Activated CD8-positive, alpha-beta T cell treated with anti-CD3 and anti-CD28 coated beads for 36 hours (primary cell): ENCODE measurements at regions not wholly inside any gene's neighbourhood (a gene's known extent, or its start where the extent isn't known, plus 50 kb on each side); places are given as distances from the start of the nearest gene placed in this dataset.

Experiments
- ATAC-seq: fragments of 200-7000 bp; cut with Tn5 transposase; one replicate; pipeline ENCODE4 v1.10.0; 2021; ENCODE audit warnings: mild to moderate bottlenecking, moderate library complexity
- CTCF ChIA-PET: fragments of 350-600 bp; sonication (Branson Sonifier 250); formaldehyde crosslinking; loops from one replicate; lab custom pipeline; 2021; ENCODE audit warnings: antibody characterized with exemption; lab: Charles Lee
- POLR2A ChIA-PET: fragments of 350-600 bp; sonication (Branson Sonifier 250); formaldehyde crosslinking; loops from one replicate; lab custom pipeline; 2021; ENCODE audit warnings: antibody characterized with exemption; lab: Charles Lee
- DNase-seq: peaks from one replicate; pipeline ENCODE4 v3.0.0-alpha.2; 2020
- H3K27ac Mint-ChIP-seq: one replicate; pipeline ENCODE4 v1.8.0; 2021; ENCODE audit warnings: mild to moderate bottlenecking, mixed read lengths
- H3K27me3 Mint-ChIP-seq: one replicate; pipeline ENCODE4 v1.8.0; 2021; ENCODE audit warnings: mixed read lengths
- H3K36me3 Mint-ChIP-seq: one replicate; pipeline ENCODE4 v1.8.0; 2021; ENCODE audit warnings: low read depth, mixed read lengths
- H3K4me1 Mint-ChIP-seq: one replicate; pipeline ENCODE4 v1.8.0; 2021; ENCODE audit warnings: low read depth, mixed read lengths
- H3K4me3 Mint-ChIP-seq: one replicate; pipeline ENCODE4 v1.8.0; 2021; ENCODE audit warnings: mild to moderate bottlenecking, moderate library complexity, mixed read lengths
- H3K9me3 Mint-ChIP-seq: one replicate; pipeline ENCODE4 v1.8.0; 2021; ENCODE audit warnings: mixed read lengths
- intact Hi-C: fragments of 100-400 bp; cut with micrococcal nuclease; formaldehyde crosslinking; loops from one replicate; pipeline ENCODE4 v1.10.0; 2022
- TF ChIP-seq, protein P1 (sequence below): fragments of 200-600 bp; IDR thresholded peaks from one replicate; pipeline ENCODE4 v1.8.0; 2022; ENCODE audit warnings: antibody characterized with exemption, mild to moderate bottlenecking

DNA sequence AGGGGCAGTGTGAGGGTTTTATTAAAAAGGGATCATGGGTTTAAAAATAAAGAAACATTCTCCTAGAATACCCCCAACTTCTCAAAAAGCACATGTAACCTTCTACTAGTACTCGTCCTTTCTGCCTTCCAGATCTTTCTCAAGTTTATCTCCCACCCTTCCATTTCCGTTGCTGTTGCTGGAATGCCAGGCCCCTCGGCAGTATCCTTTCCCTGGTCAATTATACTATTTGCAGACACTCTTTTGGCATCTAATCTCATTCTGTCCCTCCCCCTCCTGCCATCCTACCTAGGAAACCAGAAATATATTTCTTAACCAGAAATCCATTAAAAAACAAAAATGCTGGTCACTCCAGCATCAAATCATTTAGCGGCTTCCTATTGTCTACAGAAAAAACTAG is 198.2 kb upstream of the ATP2B1 start:
- TF ChIP-seq, protein P1, sequence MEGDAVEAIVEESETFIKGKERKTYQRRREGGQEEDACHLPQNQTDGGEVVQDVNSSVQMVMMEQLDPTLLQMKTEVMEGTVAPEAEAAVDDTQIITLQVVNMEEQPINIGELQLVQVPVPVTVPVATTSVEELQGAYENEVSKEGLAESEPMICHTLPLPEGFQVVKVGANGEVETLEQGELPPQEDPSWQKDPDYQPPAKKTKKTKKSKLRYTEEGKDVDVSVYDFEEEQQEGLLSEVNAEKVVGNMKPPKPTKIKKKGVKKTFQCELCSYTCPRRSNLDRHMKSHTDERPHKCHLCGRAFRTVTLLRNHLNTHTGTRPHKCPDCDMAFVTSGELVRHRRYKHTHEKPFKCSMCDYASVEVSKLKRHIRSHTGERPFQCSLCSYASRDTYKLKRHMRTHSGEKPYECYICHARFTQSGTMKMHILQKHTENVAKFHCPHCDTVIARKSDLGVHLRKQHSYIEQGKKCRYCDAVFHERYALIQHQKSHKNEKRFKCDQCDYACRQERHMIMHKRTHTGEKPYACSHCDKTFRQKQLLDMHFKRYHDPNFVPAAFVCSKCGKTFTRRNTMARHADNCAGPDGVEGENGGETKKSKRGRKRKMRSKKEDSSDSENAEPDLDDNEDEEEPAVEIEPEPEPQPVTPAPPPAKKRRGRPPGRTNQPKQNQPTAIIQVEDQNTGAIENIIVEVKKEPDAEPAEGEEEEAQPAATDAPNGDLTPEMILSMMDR = no peak
- Mint-ChIP-seq H3K4me3 (no peak overlapping the region), H3K27ac (no peak overlapping the region), H3K36me3 (no peaks in the 10 kb centered on the region), H3K4me1 (no peaks in the 10 kb centered on the region), H3K27me3 (no peaks in the 10 kb centered on the region), H3K9me3 (peaks cover 2% of the 10 kb centered on the region)
- ChIA-PET POLR2A (no interaction called here), CTCF (no interaction called here)
- DNase-seq (no peak), ATAC-seq (no peak)
- intact Hi-C loops = no loop called here

DNA sequence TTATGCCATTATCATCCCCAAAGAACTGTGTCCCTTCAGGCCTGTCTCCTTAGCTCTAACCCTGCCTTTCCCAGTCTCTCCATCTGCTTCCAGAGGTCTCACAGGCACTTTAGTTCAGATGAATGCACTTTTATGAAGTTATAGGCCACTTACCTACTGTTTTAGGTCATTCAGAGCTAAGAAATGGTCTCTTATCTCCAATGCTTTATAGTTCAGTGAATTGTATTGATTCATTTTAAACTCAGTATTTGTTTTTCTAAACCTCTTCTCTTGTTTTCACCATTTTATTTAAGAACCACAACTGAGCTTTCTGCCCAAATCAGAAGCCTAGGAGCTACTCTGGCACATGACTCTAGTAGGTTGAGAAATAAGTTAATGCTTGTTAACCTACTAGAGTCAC is 197.5 kb upstream of the ATP2B1 start:
- intact Hi-C loops = no loop called here
- Mint-ChIP-seq H3K4me1 (no peaks in the 10 kb centered on the region), H3K27ac (no peak overlapping the region), H3K27me3 (no peaks in the 10 kb centered on the region), H3K4me3 (no peak overlapping the region), H3K36me3 (no peaks in the 10 kb centered on the region), H3K9me3 (no peaks in the 10 kb centered on the region)
- POLR2A ChIA-PET = no interaction called here
- TF ChIP-seq, protein P1 = no peak
- DNase-seq = no peak
- CTCF ChIA-PET = no interaction called here
- no peak for ATAC-seq

DNA sequence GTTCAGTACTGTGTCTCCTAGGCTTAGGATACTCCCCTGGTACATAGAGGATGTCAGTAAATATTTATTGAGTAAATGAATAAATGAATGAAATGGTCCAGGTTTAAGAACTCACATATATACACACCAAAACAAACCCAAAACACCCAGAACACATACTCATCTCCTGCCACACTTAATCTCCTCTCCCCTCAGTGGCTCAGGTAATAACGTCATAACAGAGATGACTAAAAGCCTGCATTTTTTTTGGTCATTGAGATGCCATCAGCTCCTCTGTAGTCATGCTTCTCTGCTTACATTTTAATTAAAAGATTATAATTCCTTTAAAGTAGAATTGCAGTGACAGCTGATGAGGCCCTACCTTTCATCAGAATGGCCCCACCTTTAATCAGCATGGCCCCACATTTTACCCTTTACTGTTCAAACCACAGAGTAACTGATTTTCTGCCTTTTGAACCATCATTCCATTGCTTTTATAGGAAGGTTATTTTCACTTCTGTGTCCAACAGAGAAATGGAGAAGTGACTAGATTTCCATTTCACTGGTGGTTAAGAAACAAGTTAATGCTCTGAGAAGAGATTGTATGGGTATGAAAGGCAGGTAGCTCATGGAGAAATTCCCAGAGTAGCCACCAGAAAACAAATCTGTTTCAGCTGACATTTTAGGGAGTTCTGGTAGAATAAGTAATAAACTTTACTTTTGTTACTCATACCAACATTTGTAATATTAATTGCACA is 193.4 kb upstream of the ATP2B1 start:
- Mint-ChIP-seq H3K4me3 (no peak overlapping the region), H3K9me3 (no peaks in the 10 kb centered on the region), H3K4me1 (no peaks in the 10 kb centered on the region), H3K27ac (no peak overlapping the region), H3K36me3 (no peaks in the 10 kb centered on the region), H3K27me3 (no peaks in the 10 kb centered on the region)
- TF ChIP-seq, protein P1 = no peak
- intact Hi-C loops = no loop called here
- POLR2A ChIA-PET = no interaction called here
- ATAC-seq (no peak), DNase-seq (no peak)
- CTCF ChIA-PET = no interaction called here

DNA sequence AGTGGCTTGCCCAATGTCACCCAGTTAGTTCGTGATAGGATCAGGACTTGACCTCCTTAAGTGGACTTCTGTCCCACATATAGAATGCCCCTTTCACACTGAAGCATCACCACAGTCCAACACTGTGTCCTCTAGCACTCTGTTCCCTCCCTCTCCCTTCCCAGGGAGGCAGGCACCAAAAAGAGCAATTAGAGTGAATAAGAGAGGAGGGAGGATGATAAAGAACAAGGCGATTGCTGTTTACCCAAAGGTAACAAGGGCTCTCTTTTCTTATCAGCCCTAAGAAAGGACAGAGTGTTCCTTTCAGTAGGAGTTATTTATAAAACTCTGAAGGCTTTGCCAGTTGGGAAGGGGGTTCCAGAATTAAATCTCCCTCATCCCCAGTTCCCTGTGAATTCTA is 192.7 kb upstream of the ATP2B1 start:
- H3K4me3 Mint-ChIP-seq = no peak overlapping the region
- no peaks in the 10 kb centered on the region for H3K9me3 Mint-ChIP-seq
- no peaks in the 10 kb centered on the region for H3K27me3 Mint-ChIP-seq
- no peaks in the 10 kb centered on the region for H3K4me1 Mint-ChIP-seq
- POLR2A ChIA-PET = no interaction called here
- intact Hi-C loops = no loop called here
- CTCF ChIA-PET = no interaction called here
- DNase-seq (no peak), ATAC-seq (no peak)
- TF ChIP-seq, protein P1 = no peak
- H3K36me3 Mint-ChIP-seq = no peaks in the 10 kb centered on the region
- H3K27ac Mint-ChIP-seq = no peak overlapping the region

DNA sequence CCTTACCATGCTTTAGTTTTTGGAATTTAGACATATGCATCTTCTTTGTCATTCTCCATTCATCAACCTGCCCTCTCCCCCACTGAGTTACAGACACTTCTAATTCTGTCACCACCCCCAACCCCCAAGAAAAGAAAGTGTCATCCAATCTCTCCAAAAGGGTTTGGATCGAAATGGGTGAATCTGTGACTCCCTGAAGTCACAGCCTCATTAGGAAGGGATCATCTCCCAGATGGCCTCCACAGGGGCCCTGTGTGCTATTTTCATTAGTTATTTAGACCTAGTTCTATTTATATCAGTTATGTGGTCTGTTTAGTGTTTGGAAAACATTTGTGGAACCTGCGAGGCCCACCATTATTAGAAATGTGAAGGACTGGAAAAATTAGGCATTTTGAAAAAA is 191.0 kb upstream of the ATP2B1 start:
- POLR2A ChIA-PET = no interaction called here
- no peaks in the 10 kb centered on the region for H3K9me3 Mint-ChIP-seq

More for the DNA sequence above, 191.0 kb upstream of the ATP2B1 start:
- no peak overlapping the region for H3K27ac Mint-ChIP-seq
- H3K36me3 Mint-ChIP-seq = no peaks in the 10 kb centered on the region
- H3K4me1 Mint-ChIP-seq = peaks cover 1% of the 10 kb centered on the region
- DNase-seq (no peak), ATAC-seq (no peak)
- CTCF ChIA-PET = no interaction called here
- TF ChIP-seq, protein P1 = no peak
- no peaks in the 10 kb centered on the region for H3K27me3 Mint-ChIP-seq
- intact Hi-C loops = no loop called here
- H3K4me3 Mint-ChIP-seq = no peak overlapping the region
